ENCODE measurements at regions not wholly inside any gene's neighbourhood (a gene's known extent, or its start where the extent isn't known, plus 50 kb on each side); places are given as distances from the start of the nearest gene placed in this dataset.

GRCh38 chr3:6739288-6739687 is 121.6 kb upstream of the GRM7 start:
- no peak overlapping the region for H3K27ac ChIP-seq (ENCODE audit: low read depth in 1 of 2, low read length in 2 of 2)
- H3K9me3 Mint-ChIP-seq, result peaks cover 0 to 17% (median 2%) of the 10 kb centered on the region in 7 donors
- no peaks in the 10 kb centered on the region for H3K79me2 ChIP-seq (ENCODE audit: insufficient read depth, low read length)
- no peak overlapping the region for H3K9ac ChIP-seq (ENCODE audit: insufficient read depth, low read length, poor library complexity, severe bottlenecking)
- no peaks in the 10 kb centered on the region for H3K27me3 Mint-ChIP-seq (ENCODE audit: low read depth in 3 of 3)
- H2AFZ ChIP-seq (ENCODE audit: insufficient read depth, low read depth, low read length, poor library complexity, severe bottlenecking), result no peak overlapping the region
- H3K4me1 ChIP-seq (ENCODE audit: control insufficient read depth in 1 of 2, insufficient read depth in 2 of 2, low read length in 2 of 2), result no peaks in the 10 kb centered on the region
- H3K4me3 Mint-ChIP-seq, result no peak overlapping the region
- H3K27me3 ChIP-seq (ENCODE audit: control insufficient read depth in 2 of 2, insufficient read depth in 2 of 2, low read length in 2 of 2), result no peaks in the 10 kb centered on the region
- DNase-seq, result no peak
- no peak overlapping the region for H3K27ac Mint-ChIP-seq
- no peaks in the 10 kb centered on the region for H3K4me1 Mint-ChIP-seq
- no peak overlapping the region for H3K4me3 ChIP-seq (replicated peaks in 1 of 3; ENCODE audit: low read depth in 2 of 3, low read length in 3 of 3)
- no peak for TF ChIP-seq CTCF (IDR thresholded peaks at IDR 0.05)
- peaks cover 5 to 10% of the 10 kb centered on the region in 2 donors for H3K9me3 ChIP-seq (replicated peaks in 1 of 2; ENCODE audit: control insufficient read depth in 1 of 2, insufficient read depth in 1 of 2, low read length in 2 of 2)
- no peaks in the 10 kb centered on the region for H3K36me3 ChIP-seq (replicated peaks in 1 of 2; ENCODE audit: control insufficient read depth in 1 of 2, insufficient read depth in 2 of 2, low read length in 2 of 2)
- H4K20me1 ChIP-seq (ENCODE audit: insufficient read depth, low read length), result no peaks in the 10 kb centered on the region
- intact Hi-C loops (cut with micrococcal nuclease), result no loop called here
- 9% methylated on average over 1 of the region's 3 CpGs for WGBS (ENCODE audit: insufficient coverage)
- H3K36me3 Mint-ChIP-seq, result no peaks in the 10 kb centered on the region
- H3K4me2 ChIP-seq (replicated peaks; ENCODE audit: extremely low read depth, low read length, poor library complexity, severe bottlenecking), result no peak overlapping the region

- 87% methylated on average over 5 of the region's 7 CpGs for WGBS (ENCODE audit: insufficient coverage)
- no peaks in the 10 kb centered on the region for H3K4me1 Mint-ChIP-seq
- Histone ChIP-seq H3K79me2 (ENCODE audit: insufficient read depth, low read length) (no peaks in the 10 kb centered on the region), H2AFZ (ENCODE audit: insufficient read depth, low read depth, low read length, poor library complexity, severe bottlenecking) (no peak overlapping the region), H3K4me2 (replicated peaks; ENCODE audit: extremely low read depth, low read length, poor library complexity, severe bottlenecking) (no peak overlapping the region), H4K20me1 (ENCODE audit: insufficient read depth, low read length) (no peaks in the 10 kb centered on the region), H3K36me3 (replicated peaks in 1 of 2; ENCODE audit: control insufficient read depth in 1 of 2, insufficient read depth in 2 of 2, low read length in 2 of 2) (no peaks in the 10 kb centered on the region), H3K27ac (ENCODE audit: low read depth in 1 of 2, low read length in 2 of 2) (no peak overlapping the region), H3K4me3 (replicated peaks in 1 of 3; ENCODE audit: low read depth in 2 of 3, low read length in 3 of 3) (no peak overlapping the region), H3K9ac (ENCODE audit: insufficient read depth, low read length, poor library complexity, severe bottlenecking) (no peak overlapping the region), H3K27me3 (ENCODE audit: control insufficient read depth in 2 of 2, insufficient read depth in 2 of 2, low read length in 2 of 2) (no peaks in the 10 kb centered on the region), H3K4me1 (ENCODE audit: control insufficient read depth in 1 of 2, insufficient read depth in 2 of 2, low read length in 2 of 2) (no peaks in the 10 kb centered on the region), H3K9me3 (replicated peaks in 1 of 2; ENCODE audit: control insufficient read depth in 1 of 2, insufficient read depth in 1 of 2, low read length in 2 of 2) (peaks cover 9% of the 10 kb centered on the region in 2 donors)
- peaks cover 3 to 18% (median 8%) of the 10 kb centered on the region in 7 donors for H3K9me3 Mint-ChIP-seq
- no peak for DNase-seq
- no peak overlapping the region for H3K4me3 Mint-ChIP-seq
- H3K27ac Mint-ChIP-seq, result no peak overlapping the region
- intact Hi-C loops (cut with micrococcal nuclease), result no loop called here
- TF ChIP-seq CTCF (IDR thresholded peaks at IDR 0.05), result no peak
- no peaks in the 10 kb centered on the region for H3K27me3 Mint-ChIP-seq (ENCODE audit: low read depth in 3 of 3)
- no peaks in the 10 kb centered on the region for H3K36me3 Mint-ChIP-seq
These were observed 117.7 kb upstream of the GRM7 start for GRCh38 chr3:6743067-6743720.
